HPDE6-E6E7 (cell line): ENCODE measurements at regions not wholly inside any gene's neighbourhood (a gene's known extent, or its start where the extent isn't known, plus 50 kb on each side); places are given as distances from the start of the nearest gene placed in this dataset.
"Not testable (repeated sequence)": the region's sequence is repeated elsewhere in the genome, so short reads cannot be mapped to it uniquely, and the experiment has no call there.

Source experiments
- DNase-seq: peaks from one replicate; pipeline ENCODE4 v3.0.0; 2011; ENCODE audit warnings: missing footprints; ENCODE audit errors: extremely low spot score

- DNase-seq = peak; percentile 4
Observed at GRCh38 chr4:124104628-124105027, 607.9 kb downstream of the ANKRD50 start.

- DNase-seq = peak; percentile 33
Observed at GRCh38 chr4:124105212-124105611, 607.3 kb downstream of the ANKRD50 start.

GRCh38 chr4:124111411-124111810, 601.1 kb downstream of the ANKRD50 start:
- DNase-seq = no peak

- DNase-seq = peak; percentile 15
Observed at GRCh38 chr4:124111922-124112321, 600.6 kb downstream of the ANKRD50 start.

GRCh38 chr4:124118061-124118460, 594.5 kb downstream of the ANKRD50 start:
- no peak for DNase-seq

- no peak for DNase-seq
Observed at GRCh38 chr4:124121461-124121971, 591.0 kb downstream of the ANKRD50 start.

- no peak for DNase-seq
Observed at GRCh38 chr4:124123181-124123580, 589.4 kb downstream of the ANKRD50 start.

- no peak for DNase-seq
Observed at GRCh38 chr4:124123721-124124120, 588.8 kb downstream of the ANKRD50 start.

- DNase-seq = not testable (repeated sequence)
Observed at GRCh38 chr4:124131324-124131723, 581.2 kb downstream of the ANKRD50 start.

- DNase-seq = no peak
Observed at GRCh38 chr4:124132161-124132560, 580.4 kb downstream of the ANKRD50 start.

GRCh38 chr4:124133753-124134152, 578.8 kb downstream of the ANKRD50 start:
- DNase-seq = no peak

GRCh38 chr4:124135409-124135813, 577.1 kb downstream of the ANKRD50 start:
- DNase-seq = no peak

GRCh38 chr4:124139044-124139443, 573.5 kb downstream of the ANKRD50 start:
- no peak for DNase-seq

GRCh38 chr4:124143632-124144031, 568.9 kb downstream of the ANKRD50 start:
- no peak for DNase-seq

- no peak for DNase-seq
Observed at GRCh38 chr4:124144238-124144654, 568.3 kb downstream of the ANKRD50 start.

GRCh38 chr4:124146068-124146467, 566.5 kb downstream of the ANKRD50 start:
- no peak for DNase-seq

- no peak for DNase-seq
Observed at GRCh38 chr4:124151031-124151430, 561.5 kb downstream of the ANKRD50 start.

- DNase-seq = no peak
Observed at GRCh38 chr4:124152132-124152531, 560.4 kb downstream of the ANKRD50 start.

- DNase-seq = no peak
Observed at GRCh38 chr4:124155239-124155638, 557.3 kb downstream of the ANKRD50 start.

GRCh38 chr4:124157396-124158083, 555.0 kb downstream of the ANKRD50 start:
- no peak for DNase-seq

GRCh38 chr4:124163401-124163800, 549.1 kb downstream of the ANKRD50 start:
- no peak for DNase-seq

GRCh38 chr4:124167602-124168001, 544.9 kb downstream of the ANKRD50 start:
- DNase-seq = no peak

- not testable (repeated sequence) for DNase-seq
Observed at GRCh38 chr4:124169524-124169923, 543.0 kb downstream of the ANKRD50 start.

GRCh38 chr4:124173912-124174311, 538.6 kb downstream of the ANKRD50 start:
- DNase-seq = no peak
